SK-N-SH (cell line): ENCODE measurements at regions not wholly inside any gene's neighbourhood (a gene's known extent, or its start where the extent isn't known, plus 50 kb on each side); places are given as distances from the start of the nearest gene placed in this dataset.

Source experiments
- CTCF ChIA-PET: fragments of 300-600, 350-600 bp; formaldehyde crosslinking; extraction: SDS; loops from one replicate; lab custom pipeline; 2021; lab: Yijun Ruan, JAX
- POLR2A ChIA-PET: fragments of 350-600 bp; sonication (Branson Sonifier 250); formaldehyde crosslinking; extraction: SDS; loops from one replicate; lab custom pipeline; 2020; ENCODE audit warnings: antibody characterized with exemption, inconsistent platforms; lab: Yijun Ruan, JAX
- DNase-seq: peaks from one replicate; pipeline ENCODE4 v3.0.0; 2012
- H2AFZ ChIP-seq: fragments of 200-600 bp; sonication (generic); 2 replicates; pipeline ENCODE4 v1.8.1; 2016; ENCODE audit warnings: antibody characterized with exemption, mild to moderate bottlenecking, low read depth
- H3F3A ChIP-seq: fragments of 200-600 bp; sonication (generic); replicated peaks from 2 replicates; pipeline ENCODE3; 2016; ENCODE audit warnings: antibody characterized with exemption, mild to moderate bottlenecking; ENCODE audit not compliant: insufficient read depth
- H3K27ac ChIP-seq, 2 experiments: fragments of 200-500 bp in 1 of 2; fragments of 200-600 bp in 1 of 2; sonication (Bioruptor generic) in 1 of 2; sonication (generic), shearing (Covaris generic) in 1 of 2; 2 replicates each; pipeline versions ENCODE4 v1.5.1 to v1.6.1; 2014 to 2016; ENCODE audit warnings: low read depth in 2 of 2, inconsistent platforms in 1 of 2, low read length in 1 of 2, mild to moderate bottlenecking in 1 of 2, mixed read lengths in 1 of 2
- H3K27me3 ChIP-seq: fragments of 200-600 bp; sonication (generic), shearing (Covaris generic); 2 replicates; pipeline ENCODE4 v1.6.1; 2016; ENCODE audit warnings: mixed run types; ENCODE audit not compliant: insufficient read depth
- H3K36me3 ChIP-seq, 2 experiments: fragments of 200-500 bp in 1 of 2; fragments of 200-600 bp in 1 of 2; sonication (Bioruptor generic) in 1 of 2; sonication (generic) in 1 of 2; replicated peaks in 1 of 2; 2 replicates each; pipeline versions ENCODE3 to v1.5.1; 2014 to 2016; ENCODE audit warnings: low read length in 1 of 2, mild to moderate bottlenecking in 1 of 2; ENCODE audit not compliant: insufficient read depth in 2 of 2, control insufficient read depth in 1 of 2
- H3K4me1 ChIP-seq, 2 experiments: fragments of 200-500 bp in 1 of 2; fragments of 200-600 bp in 1 of 2; sonication (Bioruptor generic) in 1 of 2; sonication (generic), shearing (Covaris generic) in 1 of 2; 2 replicates each; pipeline versions ENCODE4 v1.5.1 to v1.6.1; 2014 to 2016; ENCODE audit warnings: low read depth in 1 of 2, low read length in 1 of 2, mixed run types in 1 of 2; ENCODE audit not compliant: insufficient read depth in 2 of 2, control insufficient read depth in 1 of 2
- H3K4me2 ChIP-seq: fragments of 200-600 bp; sonication (generic), shearing (Covaris generic); 2 replicates; pipeline ENCODE4 v1.6.1; 2017; ENCODE audit warnings: mixed run types
- H3K4me3 ChIP-seq, 2 experiments: fragments of 200-500 bp in 1 of 2; fragments of 200-600 bp in 1 of 2; sonication (Bioruptor generic) in 1 of 2; sonication (generic), shearing (Covaris generic) in 1 of 2; 2 replicates each; pipeline versions ENCODE4 v1.5.1 to v1.8.1; 2014 to 2016; ENCODE audit warnings: low read depth in 2 of 2, inconsistent platforms in 1 of 2, low read length in 1 of 2, mild to moderate bottlenecking in 1 of 2, mixed read lengths in 1 of 2, moderate library complexity in 1 of 2
- H3K79me2 ChIP-seq: fragments of 200-600 bp; sonication (generic); 2 replicates; pipeline ENCODE4 v1.8.1; 2017; ENCODE audit warnings: mild to moderate bottlenecking; ENCODE audit not compliant: insufficient read depth
- H3K9ac ChIP-seq: fragments of 200-600 bp; sonication (generic); 2 replicates; pipeline ENCODE4 v1.6.1; 2017; ENCODE audit warnings: mixed run types
- H3K9me2 ChIP-seq: fragments of 200-600 bp; sonication (generic); 2 replicates; pipeline ENCODE4 v1.6.1; 2017; ENCODE audit warnings: mixed run types
- H3K9me3 ChIP-seq: fragments of 200-600 bp; sonication (generic); 2 replicates; pipeline ENCODE4 v1.6.1; 2017; ENCODE audit warnings: mixed run types, mild to moderate bottlenecking, moderate library complexity
- H4K20me1 ChIP-seq: fragments of 200-600 bp; sonication (generic); 2 replicates; pipeline ENCODE4 v1.6.1; 2017; ENCODE audit warnings: mild to moderate bottlenecking, mixed run types; ENCODE audit not compliant: insufficient read depth
- ELF1 ChIP-seq: IDR thresholded peaks from 2 replicates; pipeline ENCODE4 v1.4.0; 2012
- EP300 ChIP-seq, 2 experiments: IDR thresholded peaks; 2 replicates each; pipeline versions ENCODE4 v1.4.0 to v1.6.1; 2012; ENCODE audit warnings: borderline replicate concordance in 1 of 2, low read depth in 1 of 2, low read length in 1 of 2
- FOSL2 ChIP-seq: IDR thresholded peaks from 2 replicates; pipeline ENCODE4 v1.4.0; 2012; ENCODE audit warnings: low read depth, mild to moderate bottlenecking, moderate library complexity, borderline replicate concordance
- GABPA ChIP-seq: IDR thresholded peaks from 2 replicates; pipeline ENCODE4 v1.4.0; 2012; ENCODE audit warnings: low read depth, mild to moderate bottlenecking
- JUND ChIP-seq: IDR thresholded peaks from 2 replicates; pipeline ENCODE4 v1.4.0; 2012
- MEF2A ChIP-seq: IDR thresholded peaks from 2 replicates; pipeline ENCODE4 v1.4.0; 2012; ENCODE audit warnings: low read depth, borderline replicate concordance
- NRF1 ChIP-seq: IDR thresholded peaks from 2 replicates; pipeline ENCODE4 v1.6.1; 2012; ENCODE audit warnings: low read depth, mild to moderate bottlenecking, low read length
- POLR2AphosphoS5 ChIP-seq: IDR thresholded peaks from 2 replicates; pipeline ENCODE4 v1.6.1; 2012; ENCODE audit warnings: low read depth, low read length
- RAD21 ChIP-seq: IDR thresholded peaks from 2 replicates; pipeline ENCODE4 v1.6.1; 2012; ENCODE audit warnings: mild to moderate bottlenecking, low read length
- REST ChIP-seq: IDR thresholded peaks from 2 replicates; pipeline ENCODE4 v1.6.1; 2012; ENCODE audit warnings: mild to moderate bottlenecking, low read depth, low read length, moderate library complexity
- RXRA ChIP-seq: IDR thresholded peaks from 2 replicates; pipeline ENCODE4 v1.4.0; 2012; ENCODE audit warnings: low read depth, mild to moderate bottlenecking, borderline replicate concordance
- SIN3A ChIP-seq: IDR thresholded peaks from 2 replicates; pipeline ENCODE4 v1.6.1; 2012; ENCODE audit warnings: low read depth, mild to moderate bottlenecking, low read length, moderate library complexity, borderline replicate concordance
- SMC3 ChIP-seq: IDR thresholded peaks from 2 replicates; pipeline ENCODE4 v1.6.1; 2012; ENCODE audit warnings: low read depth, low read length, improper control_type of control experiment
- TCF12 ChIP-seq: IDR thresholded peaks from 2 replicates; pipeline ENCODE4 v1.4.0; 2012
- TEAD4 ChIP-seq: IDR thresholded peaks from 2 replicates; pipeline ENCODE4 v1.4.0; 2012; ENCODE audit warnings: mild to moderate bottlenecking, borderline replicate concordance; ENCODE audit not compliant: insufficient read depth
- YY1 ChIP-seq: IDR thresholded peaks from 2 replicates; pipeline ENCODE4 v1.4.0; 2012; ENCODE audit warnings: low read depth, mild to moderate bottlenecking
- WGBS: methylation state at CpG from one replicate; pipeline ENCODE4 v1.1.6; 2017; ENCODE audit warnings: low lambda C conversion rate; 5-methylcytosine and 5-hydroxymethylcytosine counted together
- TF ChIP-seq, protein P1 (sequence below): fragments of 200-600 bp; sonication (generic); IDR thresholded peaks from 2 replicates; pipeline ENCODE4 v1.6.1; 2017; ENCODE audit warnings: antibody characterized with exemption, mild to moderate bottlenecking, moderate library complexity
- TF ChIP-seq, protein P2 (sequence below): IDR thresholded peaks from 2 replicates; pipeline ENCODE4 v1.4.0; 2012; ENCODE audit warnings: low read depth
- TF ChIP-seq, protein P3 (sequence below): fragments of 150-350 bp; IDR thresholded peaks from 2 replicates; pipeline ENCODE4 v1.6.1; 2017; ENCODE audit warnings: antibody characterized with exemption, low read length, low read depth, borderline replicate concordance

DNA sequence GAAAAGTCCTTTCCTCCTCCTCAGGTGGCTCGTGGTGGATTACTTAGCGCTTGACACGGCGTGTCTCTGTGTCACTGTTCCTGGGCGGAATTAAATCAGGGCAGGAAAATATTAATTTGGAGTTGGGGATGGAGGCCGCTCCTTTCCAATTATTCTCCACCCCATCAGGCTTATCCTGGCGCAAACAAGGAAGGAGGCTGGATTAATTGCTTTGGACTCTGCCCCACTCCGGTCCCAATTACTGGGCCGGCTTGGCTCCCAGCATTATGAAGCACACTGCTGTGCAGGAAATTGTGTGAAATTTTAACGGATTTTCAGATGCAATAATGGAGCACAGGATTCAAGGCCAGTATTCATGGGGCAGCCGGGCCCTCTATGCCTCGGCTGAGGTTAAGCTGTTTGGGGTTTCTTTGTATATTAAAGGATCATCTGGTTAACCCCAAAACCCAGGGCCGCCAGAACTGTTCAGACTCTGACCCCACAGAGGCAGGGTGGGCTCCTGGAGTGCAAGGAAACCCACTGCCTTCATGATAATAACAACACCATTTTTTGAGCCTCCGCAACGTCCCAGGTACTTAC, 87.8 kb downstream of the MRM1 start:
- H3K9ac ChIP-seq: no peak overlapping the region
- H3K36me3 ChIP-seq: no peaks in the 10 kb centered on the region
- no peaks in the 10 kb centered on the region; a peak in 1 of 4 replicates for H3K4me1 ChIP-seq
- no peak overlapping the region for H3K27ac ChIP-seq
- H3K4me3 ChIP-seq: no peak overlapping the region
- TF ChIP-seq ELF1 (no peak), GABPA (no peak), JUND (no peak), YY1 (no peak), MEF2A (no peak), RAD21 (no peak), SIN3A (no peak), FOSL2 (no peak), RXRA (no peak), NRF1 (no peak)
- TF ChIP-seq, protein P1, sequence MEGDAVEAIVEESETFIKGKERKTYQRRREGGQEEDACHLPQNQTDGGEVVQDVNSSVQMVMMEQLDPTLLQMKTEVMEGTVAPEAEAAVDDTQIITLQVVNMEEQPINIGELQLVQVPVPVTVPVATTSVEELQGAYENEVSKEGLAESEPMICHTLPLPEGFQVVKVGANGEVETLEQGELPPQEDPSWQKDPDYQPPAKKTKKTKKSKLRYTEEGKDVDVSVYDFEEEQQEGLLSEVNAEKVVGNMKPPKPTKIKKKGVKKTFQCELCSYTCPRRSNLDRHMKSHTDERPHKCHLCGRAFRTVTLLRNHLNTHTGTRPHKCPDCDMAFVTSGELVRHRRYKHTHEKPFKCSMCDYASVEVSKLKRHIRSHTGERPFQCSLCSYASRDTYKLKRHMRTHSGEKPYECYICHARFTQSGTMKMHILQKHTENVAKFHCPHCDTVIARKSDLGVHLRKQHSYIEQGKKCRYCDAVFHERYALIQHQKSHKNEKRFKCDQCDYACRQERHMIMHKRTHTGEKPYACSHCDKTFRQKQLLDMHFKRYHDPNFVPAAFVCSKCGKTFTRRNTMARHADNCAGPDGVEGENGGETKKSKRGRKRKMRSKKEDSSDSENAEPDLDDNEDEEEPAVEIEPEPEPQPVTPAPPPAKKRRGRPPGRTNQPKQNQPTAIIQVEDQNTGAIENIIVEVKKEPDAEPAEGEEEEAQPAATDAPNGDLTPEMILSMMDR: no peak
- TF ChIP-seq, protein P2, sequence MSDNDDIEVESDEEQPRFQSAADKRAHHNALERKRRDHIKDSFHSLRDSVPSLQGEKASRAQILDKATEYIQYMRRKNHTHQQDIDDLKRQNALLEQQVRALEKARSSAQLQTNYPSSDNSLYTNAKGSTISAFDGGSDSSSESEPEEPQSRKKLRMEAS: no peak
- TF ChIP-seq, protein P3, sequence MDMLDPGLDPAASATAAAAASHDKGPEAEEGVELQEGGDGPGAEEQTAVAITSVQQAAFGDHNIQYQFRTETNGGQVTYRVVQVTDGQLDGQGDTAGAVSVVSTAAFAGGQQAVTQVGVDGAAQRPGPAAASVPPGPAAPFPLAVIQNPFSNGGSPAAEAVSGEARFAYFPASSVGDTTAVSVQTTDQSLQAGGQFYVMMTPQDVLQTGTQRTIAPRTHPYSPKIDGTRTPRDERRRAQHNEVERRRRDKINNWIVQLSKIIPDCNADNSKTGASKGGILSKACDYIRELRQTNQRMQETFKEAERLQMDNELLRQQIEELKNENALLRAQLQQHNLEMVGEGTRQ: no peak
- WGBS: 70% methylated on average over 15 of the region's 15 CpGs
- H3F3A ChIP-seq: no peaks in the 10 kb centered on the region
- H3K4me2 ChIP-seq: no peak overlapping the region
- no peaks in the 10 kb centered on the region for H4K20me1 ChIP-seq
- no peaks in the 10 kb centered on the region for H3K27me3 ChIP-seq
- H2AFZ ChIP-seq: no peak overlapping the region
- DNase-seq: no peak
- ChIA-PET POLR2A (no interaction called here), CTCF (no interaction called here)
- no peaks in the 10 kb centered on the region for H3K9me2 ChIP-seq
- no peaks in the 10 kb centered on the region for H3K9me3 ChIP-seq
- no peaks in the 10 kb centered on the region for H3K79me2 ChIP-seq

GRCh38 chr17:36690190-36690589, 88.8 kb downstream of the MRM1 start:
- POLR2A ChIA-PET: no interaction called here
- WGBS: 52% methylated on average over 4 of the region's 4 CpGs
- DNase-seq: no peak
- H3K36me3 ChIP-seq: no peaks in the 10 kb centered on the region
- H3K27ac ChIP-seq: no peak overlapping the region
- H3F3A ChIP-seq: no peaks in the 10 kb centered on the region
- H3K4me2 ChIP-seq: no peak overlapping the region
- H3K27me3 ChIP-seq: no peaks in the 10 kb centered on the region
- H3K4me3 ChIP-seq: no peak overlapping the region
- H3K9ac ChIP-seq: no peak overlapping the region
- H3K4me1 ChIP-seq: no peaks in the 10 kb centered on the region; a peak in 1 of 4 replicates
- CTCF ChIA-PET: no interaction called here
- no peaks in the 10 kb centered on the region for H3K79me2 ChIP-seq
- H3K9me3 ChIP-seq: no peaks in the 10 kb centered on the region
- H2AFZ ChIP-seq: no peak overlapping the region
- no peaks in the 10 kb centered on the region for H4K20me1 ChIP-seq
- no peaks in the 10 kb centered on the region for H3K9me2 ChIP-seq
- TF ChIP-seq POLR2AphosphoS5: no peak
- no peak for TF ChIP-seq YY1
- TF ChIP-seq EP300 (IDR thresholded peaks at IDR 0.05; ENCODE audit: borderline replicate concordance in 1 of 2, low read depth in 1 of 2, low read length in 1 of 2): no peak
- TF ChIP-seq SMC3: no peak
- TF ChIP-seq NRF1: no peak
- TF ChIP-seq TEAD4: no peak
- no peak for TF ChIP-seq MEF2A
- no peak for TF ChIP-seq SIN3A
- TF ChIP-seq, protein P1: no peak
- no peak for TF ChIP-seq RXRA
- no peak for TF ChIP-seq TCF12
- TF ChIP-seq, protein P2: no peak
- TF ChIP-seq REST: no peak
